HG02870 (cell line): ENCODE measurements at regions not wholly inside any gene's neighbourhood (a gene's known extent, or its start where the extent isn't known, plus 50 kb on each side); places are given as distances from the start of the nearest gene placed in this dataset.
"Not testable (repeated sequence)": the region's sequence is repeated elsewhere in the genome, so short reads cannot be mapped to it uniquely, and the experiment has no call there.

ENCODE experiments used
- ATAC-seq: cut with Tn5 transposase; IDR thresholded peaks from one replicate; pipeline ENCODE4 v1.9.1; 2021; ENCODE audit warnings: mild to moderate bottlenecking, moderate library complexity; ENCODE audit not compliant: unreplicated experiment

DNA sequence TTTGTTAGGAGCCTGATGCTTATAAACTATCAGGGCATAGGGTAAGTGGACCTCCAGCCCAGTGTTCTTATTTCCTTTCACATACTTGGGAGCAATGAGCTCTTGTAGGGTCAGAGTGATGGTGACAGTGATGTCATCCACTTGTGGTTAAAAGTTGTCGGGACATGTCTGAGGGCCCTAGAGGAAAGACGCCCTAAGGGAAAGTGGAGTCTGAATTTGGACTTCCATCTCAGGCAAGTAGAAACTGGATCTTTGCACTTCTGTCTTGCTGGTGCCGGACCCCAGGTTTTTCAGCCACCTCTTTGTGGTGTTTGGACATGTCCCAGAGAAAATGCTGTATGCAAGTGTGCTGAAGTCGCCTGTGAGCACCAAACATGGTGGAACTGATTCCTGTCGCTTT, 900.5 kb downstream of the C6orf118 start:
- no peak for ATAC-seq

DNA sequence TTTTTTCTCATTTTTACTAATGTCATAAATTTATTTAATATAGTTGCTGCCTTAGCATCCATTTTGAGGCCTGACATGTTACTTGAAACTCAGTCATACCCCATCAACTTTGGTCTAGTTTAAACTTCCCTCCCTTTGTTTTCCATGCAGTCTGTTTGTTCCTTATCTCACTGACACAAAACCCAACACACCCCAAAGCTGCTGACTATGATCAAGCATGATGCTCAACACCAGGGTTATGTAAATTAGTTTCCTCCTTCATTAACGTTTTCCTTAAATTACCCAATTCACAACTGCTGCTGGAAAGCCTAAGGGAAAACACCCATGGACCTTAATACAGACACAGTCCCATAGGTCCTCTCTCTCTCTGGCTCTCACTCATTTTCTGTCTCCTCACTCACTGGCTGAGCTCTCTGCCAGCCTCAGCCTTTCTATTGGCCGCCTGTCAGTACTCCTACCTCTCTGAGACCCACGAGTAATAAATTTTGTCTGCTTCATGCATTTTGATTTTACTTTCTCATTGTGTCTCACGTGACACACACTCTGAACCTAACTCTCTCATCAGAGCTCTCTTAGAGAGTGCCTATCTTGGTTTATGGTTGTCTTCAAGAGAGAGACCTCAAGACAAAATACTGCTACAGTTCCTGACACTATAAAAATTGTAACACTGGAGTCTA, 904.5 kb downstream of the C6orf118 start:
- ATAC-seq = no peak

DNA sequence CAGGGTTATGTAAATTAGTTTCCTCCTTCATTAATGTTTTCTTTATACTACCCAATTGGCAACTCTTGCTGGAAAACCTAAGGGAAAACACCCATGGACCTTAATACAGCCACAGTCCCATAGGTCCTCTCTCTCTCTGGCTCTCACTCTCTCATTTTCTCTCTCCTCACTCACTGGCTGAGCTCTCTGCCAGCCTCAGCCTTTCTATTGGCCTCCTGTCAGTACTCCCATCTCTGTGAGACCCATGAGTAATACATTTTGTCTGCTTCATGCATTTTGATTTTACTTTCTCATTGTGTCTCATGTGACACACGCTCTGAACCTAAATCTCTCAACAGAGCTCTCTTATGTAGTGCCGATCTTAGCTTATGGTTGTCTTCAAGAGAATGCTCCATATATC, 907.5 kb downstream of the C6orf118 start:
- ATAC-seq = no peak

DNA sequence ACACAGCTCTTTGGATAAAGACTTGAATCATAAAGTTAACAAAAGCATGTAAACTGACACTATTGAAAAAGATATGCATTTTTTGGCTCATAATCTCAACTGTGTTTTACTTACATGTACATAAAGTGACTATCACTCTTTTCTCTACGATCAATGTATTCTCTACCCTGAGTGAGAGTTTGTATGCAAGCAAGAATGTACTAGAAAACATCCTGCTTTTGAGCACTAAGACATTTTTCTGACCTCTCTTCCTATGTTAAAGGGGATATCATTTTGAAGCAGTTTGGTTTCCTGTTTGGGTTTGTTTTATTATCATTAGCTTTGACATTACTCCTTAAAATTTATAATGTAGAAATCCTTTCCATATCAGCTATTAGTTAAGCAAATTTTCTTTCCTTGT, 910.8 kb downstream of the C6orf118 start:
- ATAC-seq = no peak

DNA sequence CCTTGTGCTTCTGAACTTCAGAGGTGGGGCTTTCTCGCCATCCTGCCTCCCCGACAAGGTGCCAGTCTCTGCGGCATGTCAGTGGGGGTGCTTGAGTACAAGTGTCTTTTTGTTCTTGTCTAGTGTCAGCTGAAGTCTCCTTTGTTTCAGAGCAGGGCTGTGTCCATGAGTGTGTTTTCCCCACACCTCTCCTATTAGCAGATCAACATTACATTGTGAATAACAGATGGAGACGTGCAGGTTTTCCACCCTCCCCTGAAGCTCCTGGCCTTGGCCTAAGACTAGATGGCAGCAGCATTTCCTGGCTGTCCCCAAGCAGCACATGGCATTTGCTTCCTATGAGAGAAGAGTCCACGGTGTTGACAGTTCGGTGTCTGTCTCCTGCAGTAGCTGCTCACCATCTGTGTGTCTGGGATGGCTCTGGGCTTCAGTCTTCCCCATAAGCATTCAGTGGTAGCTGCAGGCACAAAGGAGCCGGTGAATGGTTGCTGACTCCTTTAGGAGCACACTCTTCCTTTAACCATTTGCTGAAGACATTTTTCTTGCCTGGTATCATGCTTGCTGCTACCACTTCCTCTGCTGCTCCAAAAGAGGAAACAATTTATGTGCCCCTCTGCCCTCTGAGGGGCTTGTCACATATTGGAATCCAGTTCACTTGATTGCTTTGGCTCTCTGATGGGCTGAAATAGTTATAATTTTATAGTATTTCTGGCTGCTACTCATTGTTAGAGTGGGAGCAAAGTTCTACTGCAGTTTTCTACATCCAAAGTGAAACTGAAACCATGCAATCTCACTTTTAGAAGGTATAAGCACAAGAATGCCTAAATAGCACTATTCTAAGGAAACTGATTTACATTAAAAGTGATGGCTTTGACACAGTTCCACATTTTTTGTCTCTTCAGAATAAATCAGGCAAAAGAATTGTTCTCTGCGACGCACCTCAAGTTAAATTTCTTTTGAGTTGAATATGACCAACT, 913.0 kb downstream of the C6orf118 start:
- no peak for ATAC-seq

DNA sequence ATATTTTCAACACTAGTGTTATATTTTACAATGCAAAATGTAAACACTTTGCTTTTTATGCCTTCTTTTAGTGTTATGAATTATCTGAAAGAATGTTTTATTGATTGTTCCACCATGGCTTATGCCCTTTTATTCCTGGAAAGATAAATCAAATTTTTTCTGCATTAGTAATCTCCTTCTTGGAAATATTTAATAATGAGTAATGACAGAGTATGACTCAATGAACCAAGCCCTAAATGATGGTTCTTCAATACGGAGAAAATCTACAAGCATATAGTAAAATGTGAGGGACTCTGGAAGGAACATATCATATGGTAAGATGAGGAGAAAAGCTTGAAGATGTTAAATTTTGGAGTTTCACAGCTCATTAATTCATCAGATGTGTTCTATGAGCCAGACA, 929.6 kb downstream of the C6orf118 start:
- ATAC-seq = no peak

DNA sequence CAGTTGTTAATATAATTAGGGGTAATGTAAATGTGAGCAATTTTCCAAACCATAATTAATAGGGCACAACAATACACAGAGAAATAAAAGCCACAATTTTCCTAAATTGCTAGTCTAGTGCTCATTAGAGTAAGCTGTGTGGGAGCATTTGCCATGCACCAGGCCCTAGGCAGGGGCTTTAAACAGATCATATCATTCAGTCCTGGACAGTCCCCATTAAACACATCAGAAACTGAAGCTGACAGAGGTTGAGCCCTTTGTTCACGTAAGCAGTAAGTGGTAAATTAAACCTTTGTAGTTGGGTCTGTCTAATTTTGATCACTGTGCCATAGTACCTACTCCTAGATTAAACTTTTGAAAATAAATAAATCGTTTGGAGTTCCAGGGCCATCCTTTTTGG, 931.1 kb downstream of the C6orf118 start:
- ATAC-seq = no peak

DNA sequence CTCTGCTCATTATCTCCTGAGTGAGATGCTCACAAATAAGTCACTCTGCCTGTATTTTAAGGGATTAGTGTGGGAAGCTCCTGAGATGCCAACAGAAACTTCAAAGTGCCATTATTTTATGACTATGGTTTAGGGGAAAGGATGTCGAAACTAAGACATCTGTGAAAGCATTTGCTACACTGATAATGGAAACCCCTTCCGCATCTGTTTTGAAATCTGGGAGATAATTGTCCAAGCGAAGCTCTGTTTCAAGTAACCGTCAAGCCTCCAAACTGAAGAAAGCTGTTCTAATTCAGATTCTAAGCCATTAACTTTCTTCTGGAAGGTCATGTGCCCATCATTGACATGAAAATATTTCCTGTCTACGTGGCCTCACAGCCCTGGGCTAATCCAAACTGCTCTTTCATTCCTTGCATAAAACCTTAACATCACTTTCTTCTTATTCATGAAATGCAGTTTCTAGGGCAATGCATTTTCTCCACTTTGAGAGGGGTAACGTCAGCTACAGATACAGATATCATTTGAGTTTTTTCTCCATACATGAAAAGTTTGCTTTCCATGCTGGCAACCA, 932.0 kb downstream of the C6orf118 start:
- no peak for ATAC-seq

DNA sequence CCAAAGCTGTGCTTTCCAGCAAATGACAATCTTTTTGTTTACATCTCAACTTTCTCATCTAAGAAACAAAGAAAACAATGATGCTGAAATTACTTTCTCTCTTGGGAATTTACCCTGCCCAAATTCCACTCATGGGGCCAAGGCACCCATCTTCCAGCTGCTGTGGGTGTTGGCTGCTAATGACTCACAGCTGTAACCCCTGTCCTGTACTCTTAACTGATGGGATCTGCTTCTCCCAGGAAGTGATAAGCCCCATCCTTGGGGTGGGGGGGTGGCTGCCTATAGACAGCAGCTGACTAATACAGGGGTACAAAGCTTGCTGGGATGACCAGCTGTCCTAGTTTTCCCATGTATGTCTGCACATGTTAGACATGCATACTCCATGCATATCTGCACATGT, 938.6 kb downstream of the C6orf118 start:
- no peak for ATAC-seq

DNA sequence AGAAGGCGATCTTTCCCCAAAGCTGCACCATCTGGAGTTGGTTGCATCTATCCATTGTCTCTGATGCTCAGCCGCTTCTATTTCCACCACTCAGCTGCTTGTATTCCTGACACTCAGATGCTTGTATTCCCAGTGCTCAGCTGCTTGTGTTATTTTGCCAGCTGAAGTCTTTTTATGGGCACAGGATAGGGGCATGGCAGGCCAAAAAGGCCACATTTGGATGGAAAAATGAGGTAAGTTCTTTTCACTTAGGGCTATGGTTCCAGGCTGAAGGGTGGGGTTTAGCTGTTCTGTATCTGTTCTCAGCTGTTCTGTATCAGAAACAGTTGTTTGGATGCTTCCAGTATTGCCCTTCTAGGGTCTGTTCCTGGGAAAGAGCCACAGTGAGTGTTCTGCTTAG, 944.9 kb downstream of the QKI start:
- no peak for ATAC-seq

DNA sequence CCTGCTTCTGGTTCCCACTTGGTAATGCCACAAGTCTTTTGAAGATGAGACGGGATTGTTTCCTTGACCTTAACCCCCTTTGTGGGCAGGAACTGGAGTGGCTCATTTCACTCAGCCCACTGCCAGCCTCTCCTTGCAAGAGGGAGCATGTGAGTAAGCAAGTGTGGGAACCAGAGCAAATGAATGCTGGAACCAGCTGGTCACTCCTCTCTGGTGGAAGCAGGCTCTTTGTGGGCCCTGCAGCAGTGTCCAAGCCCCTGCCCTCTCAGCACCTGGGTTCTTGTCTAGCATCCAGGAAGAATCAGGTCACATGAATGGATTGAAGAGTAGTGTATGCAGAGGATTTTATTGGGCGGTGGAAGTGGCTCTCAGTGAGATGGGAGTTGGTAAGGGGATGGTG, 944.5 kb downstream of the QKI start:
- no peak for ATAC-seq

DNA sequence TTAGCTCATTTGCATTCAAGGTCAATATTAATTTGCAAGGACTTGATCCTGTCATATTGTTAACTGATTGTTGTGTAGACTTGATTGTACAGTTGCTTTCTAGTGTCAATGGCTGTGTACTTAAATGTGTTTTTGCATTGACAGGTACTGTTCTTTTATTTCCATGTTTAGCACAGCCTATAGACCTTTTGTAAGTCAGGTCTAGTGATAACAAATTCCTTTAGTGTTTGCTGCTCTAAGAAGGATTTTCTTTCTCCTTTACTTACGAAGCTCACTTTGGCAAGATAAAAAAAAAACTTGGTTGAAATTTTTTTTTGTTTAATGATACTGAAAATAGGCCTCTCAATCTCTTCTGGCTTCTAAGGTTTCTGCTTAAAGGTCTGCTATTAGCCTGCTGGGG, 942.3 kb downstream of the QKI start:
- no peak for ATAC-seq

DNA sequence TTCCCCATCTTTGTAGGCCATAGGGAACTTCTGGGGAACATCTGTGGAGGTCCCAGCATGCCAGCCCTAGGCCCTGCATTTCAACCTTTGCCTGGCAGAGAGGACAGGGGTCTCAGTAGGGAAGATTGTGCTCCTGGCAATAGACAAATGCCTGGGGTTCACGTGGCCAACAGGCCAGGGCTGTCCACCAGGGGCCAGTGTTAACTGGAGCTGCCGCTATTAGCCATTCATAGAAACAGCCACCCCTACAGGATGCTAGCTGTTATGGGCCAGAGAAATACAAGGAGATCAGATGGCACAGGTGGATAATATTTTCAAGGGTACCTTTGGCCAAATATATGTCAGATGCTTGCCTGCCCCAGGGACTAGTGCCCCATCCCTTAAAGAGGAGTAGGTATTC, 932.9 kb downstream of the QKI start:
- ATAC-seq = no peak

DNA sequence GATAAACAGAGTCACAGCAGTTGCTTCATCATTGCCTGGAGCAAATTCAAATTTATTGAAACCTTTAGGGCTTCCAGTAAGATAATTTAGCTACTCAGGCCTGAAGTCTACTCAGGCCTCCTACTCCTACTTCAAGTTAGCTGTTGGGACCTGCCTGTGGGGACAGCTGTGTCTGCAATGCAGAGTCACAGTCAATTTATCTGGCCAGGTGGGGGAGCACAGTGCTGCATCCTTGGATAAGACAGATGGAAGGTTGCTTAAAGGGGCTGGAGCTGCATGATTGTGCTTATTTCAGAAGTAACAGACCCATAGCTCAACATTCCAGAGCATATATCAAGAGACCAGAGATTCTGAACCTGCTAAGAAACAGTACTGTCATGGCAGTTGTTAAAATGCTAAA, 932.1 kb downstream of the QKI start:
- ATAC-seq = no peak

DNA sequence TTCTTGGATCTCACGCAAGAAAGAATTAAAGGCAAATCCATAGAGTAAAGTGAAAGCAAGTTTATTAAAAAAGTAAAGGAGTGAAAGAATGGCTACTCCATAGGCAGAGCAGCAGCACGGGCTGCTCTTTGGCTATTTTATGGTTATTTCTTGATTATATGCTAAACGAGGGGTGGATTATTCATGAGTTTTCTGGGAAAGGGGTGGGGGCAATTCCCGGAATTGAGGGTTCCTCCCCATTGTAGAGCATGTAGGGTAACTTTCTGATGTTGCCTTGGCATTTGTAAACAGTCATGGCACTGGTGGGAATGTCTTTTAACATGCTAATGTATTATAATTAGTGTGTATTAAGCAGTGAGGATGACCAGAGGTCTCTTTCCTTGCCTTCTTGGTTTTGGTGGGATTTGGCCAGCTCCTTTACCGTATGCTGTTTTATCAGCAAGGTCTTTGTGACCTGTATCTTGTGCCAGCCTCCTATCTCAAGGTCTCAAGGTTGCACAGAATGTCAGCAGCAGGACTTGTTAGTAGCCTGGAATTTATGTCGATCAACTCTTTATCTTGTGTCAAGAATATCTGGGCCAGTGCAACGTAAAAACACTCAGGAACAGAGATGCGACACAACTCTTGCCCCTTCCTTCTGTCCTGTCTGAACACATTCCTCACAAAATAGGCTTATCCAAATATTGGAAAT, 931.4 kb downstream of the QKI start:
- ATAC-seq = no peak

DNA sequence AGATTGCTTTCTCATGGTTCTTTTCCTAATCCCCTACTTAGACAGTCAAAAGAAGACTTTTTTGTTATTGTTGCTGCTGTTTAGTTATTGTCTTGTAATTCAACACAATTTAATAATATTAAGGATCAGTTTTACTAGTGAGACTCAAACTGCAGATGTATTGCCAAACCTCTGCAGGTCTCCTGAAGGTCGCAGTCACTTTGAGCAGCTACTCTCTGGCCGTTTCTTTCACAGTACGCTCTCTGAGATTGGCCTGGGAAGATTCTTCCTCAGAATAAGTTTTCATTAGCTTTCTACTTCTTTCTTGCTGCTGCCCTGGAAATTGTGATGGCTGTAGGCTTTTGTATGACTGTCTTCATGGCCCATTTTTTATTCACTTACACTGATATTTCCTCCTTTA, 930.8 kb downstream of the QKI start:
- no peak for ATAC-seq

DNA sequence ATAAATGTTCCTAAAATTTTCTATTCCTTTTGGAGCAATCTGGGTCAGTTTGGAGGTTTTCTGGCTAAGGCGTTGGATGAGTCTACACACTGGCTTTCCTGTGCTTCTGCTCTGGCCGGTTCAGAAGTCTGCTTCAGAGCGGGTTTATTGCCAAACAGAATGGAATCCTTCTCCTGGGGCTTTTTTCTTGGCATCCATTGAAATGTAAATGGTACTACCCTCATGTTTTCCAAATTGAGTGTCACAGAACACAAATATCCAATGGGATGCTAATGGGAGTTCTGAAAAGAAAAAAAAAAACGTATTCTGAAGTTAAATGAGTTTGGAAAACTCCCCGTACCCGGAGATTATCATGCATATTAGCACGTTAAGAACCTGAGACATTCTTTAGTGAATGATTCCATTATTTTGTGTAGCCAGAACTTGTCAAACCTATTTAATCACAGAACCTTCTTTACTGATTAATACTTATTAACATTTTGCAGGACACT, 930.3 kb downstream of the QKI start:
- ATAC-seq = no peak

DNA sequence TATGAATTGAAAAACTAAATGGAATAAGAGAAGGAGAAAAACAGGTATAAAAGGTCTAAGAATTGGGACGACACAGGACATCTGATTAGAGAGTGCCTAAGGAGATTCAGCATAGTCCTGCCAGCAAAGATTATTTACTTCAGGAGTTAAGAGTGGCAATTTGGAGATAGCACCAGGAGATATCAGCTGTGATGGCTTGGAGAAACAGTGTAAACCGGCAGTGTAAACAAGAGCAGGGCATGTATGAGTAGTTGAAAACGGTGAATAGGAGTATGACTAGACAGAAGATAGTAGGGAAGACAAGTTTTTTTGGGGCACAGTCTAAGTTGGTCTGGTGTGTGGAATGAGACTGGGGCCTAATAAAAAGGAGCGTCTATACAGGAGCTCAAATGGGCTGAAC, 924.9 kb downstream of the QKI start:
- ATAC-seq = not testable (repeated sequence)

DNA sequence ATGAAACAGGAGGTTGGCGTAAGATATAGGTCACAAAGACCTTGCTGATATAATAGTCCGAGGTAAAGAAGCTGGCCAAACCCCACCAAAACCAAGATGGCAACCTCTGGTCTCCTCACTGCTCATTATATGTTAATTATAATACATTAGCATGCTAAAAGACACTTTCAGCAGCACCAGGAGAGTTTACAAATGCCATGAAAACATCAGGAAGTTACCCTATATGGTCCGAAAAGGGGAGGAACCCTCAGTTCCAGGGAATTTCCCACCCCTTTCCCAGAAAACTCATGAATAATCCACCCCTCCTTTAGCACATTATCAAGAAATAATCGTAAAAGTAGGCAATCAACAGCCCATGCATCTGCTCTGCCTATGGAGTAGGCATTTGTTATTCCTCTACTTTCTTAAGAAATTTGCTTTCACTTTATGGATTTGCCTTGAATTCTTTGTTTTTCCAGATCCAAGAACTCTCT, 923.4 kb downstream of the QKI start:
- no peak for ATAC-seq

DNA sequence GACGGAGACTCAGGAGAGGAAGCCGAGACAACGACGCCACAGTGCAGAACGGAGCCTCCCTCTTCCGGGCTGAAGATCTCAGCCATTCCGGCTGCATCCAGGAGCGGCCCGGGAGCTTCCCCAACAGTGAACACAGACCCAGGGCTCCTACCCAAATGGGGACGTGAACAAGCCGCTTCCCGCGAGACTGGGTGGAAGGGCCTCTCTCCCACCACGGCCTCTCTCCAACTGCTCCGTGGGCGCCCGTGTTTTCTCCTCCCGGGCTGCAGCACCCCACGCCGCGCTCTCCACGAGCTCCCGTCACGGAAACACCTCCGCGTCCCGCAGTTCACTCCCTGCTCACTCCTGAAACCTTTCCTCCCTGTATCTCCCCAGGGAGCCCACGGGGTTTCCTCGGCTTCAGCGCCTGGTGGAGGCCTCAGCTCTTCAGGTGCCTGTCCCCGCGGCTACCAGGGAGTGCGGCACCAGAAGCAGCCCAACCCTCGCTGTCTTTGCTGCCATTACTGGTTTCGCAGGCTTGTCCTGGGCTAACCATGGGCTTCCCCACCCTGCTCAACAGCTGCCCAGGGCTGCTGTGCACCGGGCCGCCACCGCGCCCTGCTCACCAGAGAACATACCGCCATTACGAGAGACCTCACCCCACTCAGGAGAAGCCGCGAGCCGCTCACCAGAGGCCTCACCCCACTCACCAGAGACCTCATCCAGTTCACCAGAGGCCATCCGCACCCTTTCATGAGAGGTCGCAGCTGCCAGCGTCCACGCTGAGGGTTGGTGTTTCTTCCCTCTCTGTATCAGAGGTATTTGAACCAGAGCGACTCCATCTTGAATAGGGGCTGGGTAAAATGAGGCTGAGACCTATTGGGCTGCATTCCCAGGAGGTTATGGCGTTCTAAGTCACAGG, 922.8 kb downstream of the QKI start:
- ATAC-seq = no peak
